HepG2 (cell line): ENCODE measurements at regions not wholly inside any gene's neighbourhood (a gene's known extent, or its start where the extent isn't known, plus 50 kb on each side); places are given as distances from the start of the nearest gene placed in this dataset.

Experiments used
- AKAP8 ChIP-seq: sonication (generic); formaldehyde crosslinking; IDR thresholded peaks from 2 replicates; pipeline ENCODE4 v1.5.1; 2020; ENCODE audit warnings: mild to moderate bottlenecking, missing genetic modification reagents
- ASH2L ChIP-seq: fragments of 300-600, 200-600 bp; sonication (generic); IDR thresholded peaks from 2 replicates; pipeline ENCODE4 v1.7.0; 2017; ENCODE audit warnings: low read depth, mild to moderate bottlenecking, moderate library complexity, mixed read lengths, low read length; ENCODE audit not compliant: insufficient read length
- CSRNP1 ChIP-seq: sonication (generic); formaldehyde crosslinking; IDR thresholded peaks from 2 replicates; pipeline ENCODE4 v1.8.1; 2023; ENCODE audit warnings: mild to moderate bottlenecking, missing genetic modification reagents
- CSRNP2 ChIP-seq: sonication (generic); formaldehyde crosslinking; conservative IDR thresholded peaks from 2 replicates; pipeline ENCODE4 v1.8.0; 2022; ENCODE audit warnings: low read depth, missing genetic modification reagents
- FOXO1 ChIP-seq: sonication (generic); formaldehyde crosslinking; IDR thresholded peaks from 2 replicates; pipeline ENCODE4 v1.4.0; 2020; ENCODE audit warnings: missing genetic modification reagents
- KLF13 ChIP-seq: sonication (generic); formaldehyde crosslinking; IDR thresholded peaks from 2 replicates; pipeline ENCODE4 v1.4.0; 2020; ENCODE audit warnings: mild to moderate bottlenecking, missing genetic modification reagents
- MED1 ChIP-seq: sonication (generic); formaldehyde crosslinking; IDR thresholded peaks from 2 replicates; pipeline ENCODE4 v1.4.0; 2020; ENCODE audit warnings: missing genetic modification reagents
- MEIS2 ChIP-seq: sonication (generic); formaldehyde crosslinking; IDR thresholded peaks from 2 replicates; pipeline ENCODE4 v1.9.0; 2021; ENCODE audit warnings: mild to moderate bottlenecking, missing genetic modification reagents
- MTA1 ChIP-seq: sonication (generic); formaldehyde crosslinking; IDR thresholded peaks from 2 replicates; pipeline ENCODE4 v1.4.0; 2020; ENCODE audit warnings: missing genetic modification reagents, mild to moderate bottlenecking, borderline replicate concordance
- PHF8 ChIP-seq: sonication (generic); formaldehyde crosslinking; IDR thresholded peaks from 2 replicates; pipeline ENCODE4 v1.5.0; 2020; ENCODE audit warnings: missing genetic modification reagents
- REXO4 ChIP-seq: sonication (generic); formaldehyde crosslinking; IDR thresholded peaks from 2 replicates; pipeline ENCODE4 v1.8.0; 2022; ENCODE audit warnings: missing genetic modification reagents, mild to moderate bottlenecking, borderline replicate concordance
- RFXANK ChIP-seq: IDR thresholded peaks from 2 replicates; pipeline ENCODE4 v1.6.1; 2016
- TEAD3 ChIP-seq: optimal IDR thresholded peaks from 2 replicates; pipeline ENCODE3; 2016; ENCODE audit warnings: borderline replicate concordance
- ZFP37 ChIP-seq: sonication (generic); formaldehyde crosslinking; IDR thresholded peaks from 2 replicates; pipeline ENCODE4 v1.4.0; 2020; ENCODE audit warnings: missing genetic modification reagents, borderline replicate concordance
- ZNF264 ChIP-seq: sonication (generic); formaldehyde crosslinking; IDR thresholded peaks from 2 replicates; pipeline ENCODE4 v1.4.0; 2020; ENCODE audit warnings: missing genetic modification reagents
- ZNF3 ChIP-seq: IDR thresholded peaks from 2 replicates; pipeline ENCODE4 v1.7.0; 2017; ENCODE audit warnings: inconsistent platforms
- ZNF484 ChIP-seq: sonication (generic); formaldehyde crosslinking; IDR thresholded peaks from 2 replicates; pipeline ENCODE4 v1.5.1; 2020; ENCODE audit warnings: mild to moderate bottlenecking, low read depth, missing genetic modification reagents, borderline replicate concordance
- ZNF512 ChIP-seq: sonication (generic); formaldehyde crosslinking; IDR thresholded peaks from 2 replicates; pipeline ENCODE4 v1.4.0; 2020; ENCODE audit warnings: mild to moderate bottlenecking, missing genetic modification reagents
- ZNF557 ChIP-seq: sonication (generic); formaldehyde crosslinking; IDR thresholded peaks from 2 replicates; pipeline ENCODE4 v1.4.0; 2020; ENCODE audit warnings: missing genetic modification reagents
- ZNF709 ChIP-seq: sonication (generic); formaldehyde crosslinking; IDR thresholded peaks from 2 replicates; pipeline ENCODE4 v1.5.0; 2020; ENCODE audit warnings: mild to moderate bottlenecking, missing genetic modification reagents
- ZSCAN5A ChIP-seq: sonication (generic); formaldehyde crosslinking; IDR thresholded peaks from 2 replicates; pipeline ENCODE4 v1.8.0; 2022; ENCODE audit warnings: mild to moderate bottlenecking, missing genetic modification reagents, borderline replicate concordance

- no peak; the same call in 1 of the 2 replicates for TF ChIP-seq ZNF484 (CRISPR knock-in tag)
- TF ChIP-seq ZFP37, result no peak
- no peak for TF ChIP-seq ZNF512
- 0 out of 2 replicates have a peak, but pooled peaks have one; percentile 53 for TF ChIP-seq AKAP8 (CRISPR knock-in tag)
- TF ChIP-seq PHF8, result no peak
- TF ChIP-seq CSRNP1 (CRISPR knock-in tag), result no peak
- no peak for TF ChIP-seq MEIS2 (CRISPR knock-in tag)
- peak; percentile 23; the same call in 1 of the 2 replicates for TF ChIP-seq ZSCAN5A
- peak; percentile 74 for TF ChIP-seq TEAD3
- TF ChIP-seq REXO4 (CRISPR knock-in tag), result no peak; the same call in 1 of the 2 replicates
- TF ChIP-seq CSRNP2 (CRISPR knock-in tag), result no peak
- TF ChIP-seq ZNF557 (CRISPR knock-in tag), result no peak
- TF ChIP-seq ASH2L, result peak; percentile 54
- no peak for TF ChIP-seq ZNF264 (CRISPR knock-in tag)
- no peak for TF ChIP-seq KLF13
- TF ChIP-seq RFXANK (CRISPR knock-in tag), result 0 out of 2 replicates have a peak, but pooled peaks have one; percentile 7
- peak; percentile 43; the same call in 1 of the 2 replicates for TF ChIP-seq ZNF709 (CRISPR knock-in tag)
- no peak for TF ChIP-seq MTA1 (CRISPR knock-in tag)
- TF ChIP-seq FOXO1 (CRISPR knock-in tag), result peak; percentile 48
- TF ChIP-seq MED1 (CRISPR knock-in tag), result peak; percentile 72; the same call in 1 of the 2 replicates
- no peak for TF ChIP-seq ZNF3 (CRISPR knock-in tag)
These were observed 129.2 kb downstream of the HFE start (continued) for GRCh38 chr6:26216359-26216885.
